Spleen (tissue), 7 donors: ENCODE measurements at regions not wholly inside any gene's neighbourhood (a gene's known extent, or its start where the extent isn't known, plus 50 kb on each side); places are given as distances from the start of the nearest gene placed in this dataset.

Experiments used
- CTCF ChIP-seq, 11 experiments: fragments of 200-600 bp in 7 of 11; fragments of 450-650 bp in 4 of 11; sonication (generic) in 4 of 11; IDR thresholded peaks in 8 of 11; conservative IDR thresholded peaks in 3 of 11; 1 replicate in 7 of 11; 2 replicates in 4 of 11; pipeline versions ENCODE4 v1.4.0 to v1.8.0; 2016 to 2021; ENCODE audit warnings: antibody characterized with exemption in 11 of 11, inconsistent platforms in 4 of 11, mild to moderate bottlenecking in 1 of 11
- POLR2A ChIP-seq, 3 donors: fragments of 450-650 bp; IDR thresholded peaks; one replicate each; pipeline ENCODE4 v1.5.1; 2017; ENCODE audit warnings: antibody characterized with exemption in 3 of 3, mild to moderate bottlenecking in 1 of 3
- donor health status: DM: no; HTN: no; CAD: no; lungs with moderate emphysema.
- donor health status: DM: no; HTN: no; CAD: no.
- donor health status: DM: no; HTN: no; CAD: no.

- TF ChIP-seq CTCF (IDR thresholded peaks at IDR 0.05 in 8 of 11, conservative IDR thresholded peaks at IDR 0.05 in 3 of 11), result no peak
- TF ChIP-seq POLR2A (IDR thresholded peaks at IDR 0.05), result no peak
These were observed 468.5 kb upstream of the PIK3R1 start for GRCh38 chr5:67747096-67747495.
